PC-9 (cell line): ENCODE measurements at regions not wholly inside any gene's neighbourhood (a gene's known extent, or its start where the extent isn't known, plus 50 kb on each side); places are given as distances from the start of the nearest gene placed in this dataset.

Experiments
- BruUV-seq: library from RNA; stranded (reverse); fragments of 400-500 nt; replicated peaks from 2 replicates; lab custom pipeline; 2021; lab: Mats Ljungman, UMichigan
- CTCF ChIA-PET: fragments of 300-600 bp; sonication (Branson Sonifier 250); formaldehyde crosslinking; loops from one replicate; lab custom pipeline; 2022; ENCODE audit warnings: antibody characterized with exemption; lab: Charles Lee
- POLR2A ChIA-PET: fragments of 300-600 bp; sonication (Branson Sonifier 250); formaldehyde crosslinking; loops from one replicate; lab custom pipeline; 2022; ENCODE audit warnings: antibody characterized with exemption; ENCODE audit not compliant: unreplicated experiment; lab: Charles Lee
- DNase-seq, 2 experiments: peaks; one replicate each; pipeline versions ENCODE4 v3.0.0 to v3.0.0-alpha.2; 2015 to 2022; ENCODE audit warnings: mixed read lengths in 1 of 2
- H2AFZ ChIP-seq: fragments of 200-600 bp; sonication (generic); 2 replicates; pipeline ENCODE4 v1.8.1; 2017; ENCODE audit warnings: antibody characterized with exemption
- H3F3A ChIP-seq: fragments of 200-600 bp; sonication (generic); 2 replicates; pipeline ENCODE4 v1.8.1; 2017; ENCODE audit warnings: antibody characterized with exemption, mild to moderate bottlenecking, low read depth; ENCODE audit not compliant: insufficient read depth
- H3K27ac ChIP-seq: fragments of 200-600 bp; sonication (generic); 2 replicates; pipeline ENCODE4 v1.6.1; 2016; ENCODE audit warnings: mixed run types
- H3K27me3 ChIP-seq: fragments of 200-600 bp; sonication (generic); 2 replicates; pipeline ENCODE4 v1.6.1; 2016; ENCODE audit warnings: low read depth, mixed run types; ENCODE audit not compliant: insufficient read depth
- H3K36me3 ChIP-seq: fragments of 200-600 bp; sonication (generic); 2 replicates; pipeline ENCODE4 v1.6.1; 2016; ENCODE audit warnings: low read depth, mixed run types
- H3K4me1 ChIP-seq: fragments of 200-600 bp; sonication (generic); replicated peaks from 2 replicates; pipeline ENCODE4 v1.6.1; 2016; ENCODE audit warnings: mixed run types; ENCODE audit not compliant: insufficient read depth
- H3K4me2 ChIP-seq: fragments of 200-600 bp; sonication (generic); 2 replicates; pipeline ENCODE4 v1.6.1; 2017; ENCODE audit warnings: mixed run types
- H3K4me3 ChIP-seq: fragments of 200-600 bp; sonication (generic); 2 replicates; pipeline ENCODE4 v1.6.1; 2016; ENCODE audit warnings: mixed run types
- H3K79me2 ChIP-seq: fragments of 200-600 bp; sonication (generic); 2 replicates; pipeline ENCODE4 v1.6.1; 2017; ENCODE audit warnings: low read depth, mixed run types
- H3K9me2 ChIP-seq: fragments of 200-600 bp; sonication (generic); 2 replicates; pipeline ENCODE4 v1.8.1; 2017; ENCODE audit warnings: mild to moderate bottlenecking; ENCODE audit not compliant: insufficient read depth
- H3K9me3 ChIP-seq: fragments of 200-600 bp; sonication (generic); 2 replicates; pipeline ENCODE4 v1.8.1; 2016; ENCODE audit warnings: low read depth; ENCODE audit not compliant: insufficient read depth
- H4K20me1 ChIP-seq: fragments of 200-600 bp; sonication (generic); 2 replicates; pipeline ENCODE4 v1.8.1; 2017; ENCODE audit not compliant: insufficient read depth
- CTCF ChIP-seq: fragments of 200-600 bp; sonication (generic); conservative IDR thresholded peaks from 2 replicates; pipeline ENCODE4 v1.6.1; 2017; ENCODE audit warnings: mixed run types, antibody characterized with exemption, mild to moderate bottlenecking, moderate library complexity
- EZH2 ChIP-seq: fragments of 200-600 bp; sonication (generic); IDR thresholded peaks from 2 replicates; pipeline ENCODE4 v1.8.0; 2017; ENCODE audit warnings: antibody characterized with exemption, low read depth
- intact Hi-C: fragments of 100-400 bp; cut with micrococcal nuclease; formaldehyde crosslinking; loops from one replicate; pipeline ENCODE4 v1.10.0; 2022; ENCODE audit not compliant: unreplicated experiment

GRCh38 chr6:19991176-19991575, 154.0 kb downstream of the ID4 start:
- no peak overlapping the region for H3K27ac ChIP-seq
- H3K4me1 ChIP-seq = no peaks in the 10 kb centered on the region
- H3K79me2 ChIP-seq = no peaks in the 10 kb centered on the region
- H3K9me3 ChIP-seq = no peaks in the 10 kb centered on the region
- no peak overlapping the region for H2AFZ ChIP-seq
- DNase-seq = no peak
- H3K4me3 ChIP-seq = no peak overlapping the region
- H3K9me2 ChIP-seq = no peaks in the 10 kb centered on the region
- no peaks in the 10 kb centered on the region for H4K20me1 ChIP-seq
- H3K4me2 ChIP-seq = no peak overlapping the region
- CTCF ChIA-PET = no interaction called here
- POLR2A ChIA-PET = no interaction called here
- H3F3A ChIP-seq = no peaks in the 10 kb centered on the region
- H3K27me3 ChIP-seq = 0 out of 2 replicates have a peak, but pooled peaks cover 4% of the 10 kb centered on the region
- no peak for TF ChIP-seq EZH2
- TF ChIP-seq CTCF = no peak
- no TSS peak for BruUV-seq
- H3K36me3 ChIP-seq = no peaks in the 10 kb centered on the region
- intact Hi-C loops = no loop called here

GRCh38 chr6:19994909-19995308, 157.7 kb downstream of the ID4 start:
- Histone ChIP-seq H3K4me2 (no peak overlapping the region), H3K79me2 (no peaks in the 10 kb centered on the region), H3K4me3 (no peak overlapping the region), H3K27ac (no peak overlapping the region), H2AFZ (no peak overlapping the region), H3F3A (no peaks in the 10 kb centered on the region), H3K9me3 (no peaks in the 10 kb centered on the region; the same call in 1 of the 2 replicates), H4K20me1 (no peaks in the 10 kb centered on the region), H3K4me1 (no peaks in the 10 kb centered on the region), H3K27me3 (0 out of 2 replicates have a peak, but pooled peaks cover 4% of the 10 kb centered on the region), H3K36me3 (no peaks in the 10 kb centered on the region), H3K9me2 (no peaks in the 10 kb centered on the region)
- ChIA-PET POLR2A (no interaction called here), CTCF (no interaction called here)
- DNase-seq = no peak
- intact Hi-C loops = no loop called here
- BruUV-seq = no TSS peak
- TF ChIP-seq EZH2 = no peak
- TF ChIP-seq CTCF = no peak

- H3K27ac ChIP-seq = no peak overlapping the region
- 0 out of 2 replicates have a peak, but pooled peaks cover 4% of the 10 kb centered on the region for H3K27me3 ChIP-seq
- no peak for TF ChIP-seq CTCF
- no peak for TF ChIP-seq EZH2
- no peaks in the 10 kb centered on the region for H3K79me2 ChIP-seq
- H3K4me3 ChIP-seq = no peak overlapping the region
- H3K4me1 ChIP-seq = no peaks in the 10 kb centered on the region
- H2AFZ ChIP-seq = no peak overlapping the region
- H3F3A ChIP-seq = no peaks in the 10 kb centered on the region
- H3K36me3 ChIP-seq = no peaks in the 10 kb centered on the region
- no peaks in the 10 kb centered on the region for H3K9me2 ChIP-seq
- CTCF ChIA-PET = no interaction called here
- BruUV-seq = no TSS peak
- DNase-seq = no peak
- H3K4me2 ChIP-seq = no peak overlapping the region
- H4K20me1 ChIP-seq = no peaks in the 10 kb centered on the region
- POLR2A ChIA-PET = no interaction called here
- intact Hi-C loops = no loop called here
- H3K9me3 ChIP-seq = no peaks in the 10 kb centered on the region; the same call in 1 of the 2 replicates
These were observed 158.5 kb downstream of the ID4 start for GRCh38 chr6:19995575-19996257.
